Brain microvascular endothelial cell (primary cell): ENCODE measurements at regions not wholly inside any gene's neighbourhood (a gene's known extent, or its start where the extent isn't known, plus 50 kb on each side); places are given as distances from the start of the nearest gene placed in this dataset.

Experiments used
- DNase-seq: peaks from one replicate; pipeline ENCODE4 v3.0.0-alpha.2; 2020
- H3K27ac ChIP-seq: fragments of 250-450 bp; sonication (Bioruptor Pico); 2 replicates; pipeline ENCODE4 v1.5.1; 2020; ENCODE audit warnings: mild to moderate bottlenecking, moderate library complexity
- H3K27me3 ChIP-seq: fragments of 250-450 bp; sonication (Bioruptor Pico); replicated peaks from 2 replicates; pipeline ENCODE4 v1.5.1; 2020; ENCODE audit warnings: mild to moderate bottlenecking
- H3K36me3 ChIP-seq: fragments of 250-450 bp; sonication (Bioruptor Pico); replicated peaks from 2 replicates; pipeline ENCODE4 v1.5.1; 2020; ENCODE audit warnings: mild to moderate bottlenecking
- H3K4me3 ChIP-seq: 2 replicates; pipeline ENCODE4 v1.5.1; 2011; ENCODE audit warnings: low read depth, mild to moderate bottlenecking, control low read depth, low read length, moderate library complexity
- in situ Hi-C: cut with HindIII; loops from 2 replicates; pipeline ENCODE4 v1.10.0; 2017; ENCODE audit warnings: low sequenced_read_pairs, low pct_ligation_motif_present
- TF ChIP-seq, protein P1 (sequence below): IDR thresholded peaks from 2 replicates; pipeline ENCODE4 v1.5.1; 2011; ENCODE audit warnings: low read depth, mild to moderate bottlenecking, moderate library complexity, low read length, control low read depth, inconsistent platforms; ENCODE audit errors: missing control alignments

DNA sequence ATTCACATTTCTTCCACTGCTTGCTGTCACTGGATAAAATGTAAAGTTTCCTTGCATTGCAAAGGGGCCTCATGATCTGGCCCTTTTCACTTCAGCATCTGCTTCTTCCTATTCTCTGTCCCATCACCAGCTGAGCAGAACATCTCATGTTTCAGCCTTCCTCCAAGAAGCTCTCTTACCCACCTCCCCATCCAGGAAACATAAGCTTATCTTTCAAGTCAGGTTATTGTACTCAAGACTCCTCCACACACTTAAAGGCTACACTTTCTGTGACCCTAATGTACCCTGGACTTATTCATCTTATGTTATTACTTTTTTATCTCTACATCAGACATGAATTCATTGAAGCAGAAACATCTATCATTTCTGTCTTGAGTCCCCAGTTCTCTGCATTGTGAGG lies 230.5 kb downstream of the PMAIP1 start:
- H3K4me3 ChIP-seq = no peak overlapping the region
- H3K36me3 ChIP-seq = no peaks in the 10 kb centered on the region
- no peaks in the 10 kb centered on the region for H3K27me3 ChIP-seq
- no peak for DNase-seq
- TF ChIP-seq, protein P1, sequence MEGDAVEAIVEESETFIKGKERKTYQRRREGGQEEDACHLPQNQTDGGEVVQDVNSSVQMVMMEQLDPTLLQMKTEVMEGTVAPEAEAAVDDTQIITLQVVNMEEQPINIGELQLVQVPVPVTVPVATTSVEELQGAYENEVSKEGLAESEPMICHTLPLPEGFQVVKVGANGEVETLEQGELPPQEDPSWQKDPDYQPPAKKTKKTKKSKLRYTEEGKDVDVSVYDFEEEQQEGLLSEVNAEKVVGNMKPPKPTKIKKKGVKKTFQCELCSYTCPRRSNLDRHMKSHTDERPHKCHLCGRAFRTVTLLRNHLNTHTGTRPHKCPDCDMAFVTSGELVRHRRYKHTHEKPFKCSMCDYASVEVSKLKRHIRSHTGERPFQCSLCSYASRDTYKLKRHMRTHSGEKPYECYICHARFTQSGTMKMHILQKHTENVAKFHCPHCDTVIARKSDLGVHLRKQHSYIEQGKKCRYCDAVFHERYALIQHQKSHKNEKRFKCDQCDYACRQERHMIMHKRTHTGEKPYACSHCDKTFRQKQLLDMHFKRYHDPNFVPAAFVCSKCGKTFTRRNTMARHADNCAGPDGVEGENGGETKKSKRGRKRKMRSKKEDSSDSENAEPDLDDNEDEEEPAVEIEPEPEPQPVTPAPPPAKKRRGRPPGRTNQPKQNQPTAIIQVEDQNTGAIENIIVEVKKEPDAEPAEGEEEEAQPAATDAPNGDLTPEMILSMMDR = no peak
- in situ Hi-C loops = no loop called here
- H3K27ac ChIP-seq = no peak overlapping the region

DNA sequence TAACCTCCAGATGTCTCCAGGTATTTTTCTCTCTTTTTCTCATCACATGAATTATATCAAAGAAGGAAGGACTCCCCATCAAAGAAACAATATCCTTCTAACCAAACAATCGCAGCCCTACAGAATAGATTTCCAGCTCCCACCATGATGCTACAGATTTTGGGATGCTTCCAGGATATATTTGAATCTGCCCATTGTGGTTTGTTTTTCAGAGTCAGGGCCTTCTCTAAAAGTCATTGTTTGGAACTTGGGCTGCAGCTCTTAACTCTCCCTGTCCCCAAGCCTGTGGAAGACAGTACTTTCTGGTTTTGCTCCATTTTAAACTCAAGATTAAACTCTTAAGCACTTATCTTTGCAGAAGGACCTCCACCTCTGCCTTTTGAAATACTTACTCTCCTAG lies 223.2 kb downstream of the PMAIP1 start:
- in situ Hi-C loops = no loop called here
- TF ChIP-seq, protein P1 = no peak
- H3K27ac ChIP-seq = no peak overlapping the region
- H3K4me3 ChIP-seq = no peak overlapping the region
- H3K36me3 ChIP-seq = no peaks in the 10 kb centered on the region
- H3K27me3 ChIP-seq = no peaks in the 10 kb centered on the region
- no peak for DNase-seq

DNA sequence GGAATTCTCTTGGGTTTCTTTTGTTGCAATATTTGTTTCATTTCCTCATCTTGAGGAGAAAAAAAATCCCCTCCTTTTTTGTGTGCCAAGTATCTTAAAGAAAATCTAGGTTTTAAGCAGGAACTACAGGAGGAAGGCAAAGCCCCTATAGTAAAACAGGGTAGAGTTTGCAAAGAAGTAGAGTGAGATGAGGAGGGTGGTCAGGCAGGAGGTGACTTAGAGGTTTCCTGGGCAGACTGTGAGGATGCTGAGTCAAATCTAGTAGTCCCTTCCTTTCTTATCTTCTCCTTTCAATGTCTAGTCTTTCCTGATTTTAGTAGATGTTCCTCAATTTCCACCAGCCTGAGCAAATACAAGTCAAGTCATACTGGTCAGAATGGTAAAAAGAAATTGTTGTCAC lies 222.5 kb downstream of the PMAIP1 start:
- DNase-seq = no peak
- in situ Hi-C loops = no loop called here
- Histone ChIP-seq H3K27me3 (no peaks in the 10 kb centered on the region), H3K27ac (no peak overlapping the region), H3K4me3 (no peak overlapping the region), H3K36me3 (no peaks in the 10 kb centered on the region)
- TF ChIP-seq, protein P1 = no peak

DNA sequence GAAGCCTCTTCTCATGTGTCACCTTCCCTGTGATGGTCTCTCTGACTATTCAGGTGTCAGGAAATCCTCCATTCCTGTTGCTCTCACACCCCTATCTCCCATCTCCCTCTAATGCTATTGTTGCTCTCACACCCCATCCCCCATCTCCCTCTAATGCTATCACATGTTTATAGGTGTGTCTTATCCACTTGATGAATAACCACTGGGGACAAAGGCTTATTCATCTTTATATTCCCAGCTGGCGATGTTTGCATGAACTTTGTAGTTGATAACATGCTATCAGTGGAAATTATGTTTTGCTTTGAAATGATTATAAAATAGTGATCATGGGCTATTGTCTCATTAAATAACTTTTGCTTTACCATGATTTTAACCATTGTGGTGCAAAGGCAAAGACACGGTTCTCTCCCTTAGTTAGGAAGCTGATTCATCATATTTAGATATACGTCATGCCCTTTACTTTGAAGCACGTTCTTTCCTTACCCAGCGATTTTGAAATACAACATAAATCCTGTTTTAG lies 220.5 kb downstream of the PMAIP1 start:
- H3K4me3 ChIP-seq = no peak overlapping the region
- TF ChIP-seq, protein P1 = no peak
- no peaks in the 10 kb centered on the region for H3K27me3 ChIP-seq
- in situ Hi-C loops = no loop called here
- H3K27ac ChIP-seq = no peak overlapping the region
- no peak for DNase-seq
- no peaks in the 10 kb centered on the region for H3K36me3 ChIP-seq

DNA sequence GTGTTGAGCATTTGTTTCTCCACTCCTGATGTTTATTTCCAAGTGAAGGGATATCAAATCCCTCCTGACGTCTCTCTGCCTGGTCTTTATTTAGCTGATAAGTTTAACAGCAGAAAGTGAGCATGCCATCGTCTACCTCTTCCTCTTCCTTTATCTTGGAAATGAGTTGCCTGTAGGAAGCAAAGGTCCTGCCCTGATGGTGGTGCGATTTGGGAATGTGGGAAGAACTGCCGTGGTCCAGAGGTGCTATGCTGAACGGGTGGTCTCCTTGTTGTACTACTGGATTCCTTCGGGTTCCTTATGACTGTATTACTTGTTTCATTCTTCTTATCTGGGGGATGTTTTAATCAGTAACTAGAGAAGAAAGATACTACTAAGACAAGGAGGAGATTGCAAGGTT lies 217.5 kb downstream of the PMAIP1 start:
- no peaks in the 10 kb centered on the region for H3K36me3 ChIP-seq
- DNase-seq = no peak
- no peak overlapping the region for H3K27ac ChIP-seq
- H3K27me3 ChIP-seq = no peaks in the 10 kb centered on the region
- TF ChIP-seq, protein P1 = no peak
- in situ Hi-C loops = no loop called here
- H3K4me3 ChIP-seq = no peak overlapping the region

DNA sequence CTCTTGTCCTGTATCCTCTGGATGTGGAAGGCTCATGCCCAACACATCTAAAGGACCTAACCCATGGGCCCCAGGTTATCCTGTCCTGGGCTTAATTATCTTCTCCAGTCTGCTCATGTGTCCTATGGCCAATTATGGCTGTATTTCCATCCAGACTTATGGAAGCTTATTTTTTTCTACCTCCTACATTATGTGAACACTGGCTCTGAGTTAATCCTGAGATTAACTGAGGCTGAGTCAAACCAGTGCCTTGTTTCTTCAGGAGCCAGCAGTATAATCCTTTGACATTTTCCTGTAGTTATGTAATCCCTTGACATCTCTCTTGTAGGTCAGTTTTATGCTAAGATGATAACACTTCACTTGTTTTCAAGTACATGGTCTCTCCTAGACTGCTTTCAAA lies 213.6 kb downstream of the PMAIP1 start:
- Histone ChIP-seq H3K27me3 (no peaks in the 10 kb centered on the region), H3K36me3 (no peaks in the 10 kb centered on the region), H3K4me3 (no peak overlapping the region), H3K27ac (no peak overlapping the region)
- in situ Hi-C loops = no loop called here
- DNase-seq = no peak
- TF ChIP-seq, protein P1 = no peak
